COLO668 (cell line): ENCODE measurements at regions not wholly inside any gene's neighbourhood (a gene's known extent, or its start where the extent isn't known, plus 50 kb on each side); places are given as distances from the start of the nearest gene placed in this dataset.
A peak's percentile ranks its signal among the peaks of the same experiment; 100 is the strongest.

Experiments
- DNase-seq: peaks from one replicate; lab custom pipeline; 2025; ENCODE audit not compliant: unreplicated experiment; lab: John Stamatoyannopoulos, UW

GRCh38 chr2:12240206-12240605 lies 476.5 kb upstream of the TRIB2 start:
- no peak for DNase-seq

- DNase-seq = no peak
Observed at GRCh38 chr2:12243381-12243780, 473.4 kb upstream of the TRIB2 start.

- no peak for DNase-seq
Observed at GRCh38 chr2:12244070-12244469, 472.7 kb upstream of the TRIB2 start.

- no peak for DNase-seq
Observed at GRCh38 chr2:12251121-12251520, 465.6 kb upstream of the TRIB2 start.

GRCh38 chr2:12251749-12252148 lies 465.0 kb upstream of the TRIB2 start:
- DNase-seq = no peak

GRCh38 chr2:12253167-12253778 lies 463.5 kb upstream of the TRIB2 start:
- no peak for DNase-seq

- DNase-seq = no peak
Observed at GRCh38 chr2:12254280-12254860, 462.4 kb upstream of the TRIB2 start.

GRCh38 chr2:12256206-12256605 lies 460.5 kb upstream of the TRIB2 start:
- no peak for DNase-seq

GRCh38 chr2:12257476-12257875 lies 459.3 kb upstream of the TRIB2 start:
- no peak for DNase-seq

- no peak for DNase-seq
Observed at GRCh38 chr2:12259493-12259892, 457.2 kb upstream of the TRIB2 start.

GRCh38 chr2:12261986-12262680 lies 454.6 kb upstream of the TRIB2 start:
- peak; percentile 51 for DNase-seq

- DNase-seq = peak; percentile 15
Observed at GRCh38 chr2:12262681-12263436, 453.9 kb upstream of the TRIB2 start.

GRCh38 chr2:12263730-12264129 lies 453.0 kb upstream of the TRIB2 start:
- no peak for DNase-seq

GRCh38 chr2:12264146-12264545 lies 452.6 kb upstream of the TRIB2 start:
- no peak for DNase-seq

- no peak for DNase-seq
Observed at GRCh38 chr2:12265646-12266045, 451.1 kb upstream of the TRIB2 start.

- no peak for DNase-seq
Observed at GRCh38 chr2:12267042-12267441, 449.7 kb upstream of the TRIB2 start.

- no peak for DNase-seq
Observed at GRCh38 chr2:12269041-12269972, 447.4 kb upstream of the TRIB2 start.

GRCh38 chr2:12270876-12271588 lies 445.7 kb upstream of the TRIB2 start:
- DNase-seq = no peak

GRCh38 chr2:12271589-12271984 lies 445.1 kb upstream of the TRIB2 start:
- no peak for DNase-seq

- DNase-seq = no peak
Observed at GRCh38 chr2:12273111-12273510, 443.6 kb upstream of the TRIB2 start.
